IMR-90 (cell line): ENCODE measurements at regions not wholly inside any gene's neighbourhood (a gene's known extent, or its start where the extent isn't known, plus 50 kb on each side); places are given as distances from the start of the nearest gene placed in this dataset.

Experiments used
- ATAC-seq: fragments of 200-7000 bp; cut with Tn5 transposase; 2 replicates; pipeline ENCODE4 v1.9.1; 2020; ENCODE audit warnings: low read depth, mild to moderate bottlenecking, moderate library complexity
- BruUV-seq: library from RNA; stranded (reverse); fragments of 400-500 nt; replicated peaks from 2 replicates; lab custom pipeline; 2021; lab: Mats Ljungman, UMichigan
- CTCF ChIA-PET: fragments of 300-600 bp; formaldehyde crosslinking; extraction: SDS; loops from one replicate; lab custom pipeline; 2021; ENCODE audit warnings: antibody characterized with exemption; lab: Yijun Ruan, JAX
- POLR2A ChIA-PET: fragments of 300-600 bp; sonication (Branson Sonifier 250); formaldehyde crosslinking; loops from one replicate; lab custom pipeline; 2022; ENCODE audit warnings: antibody characterized with exemption; ENCODE audit not compliant: unreplicated experiment; lab: Charles Lee
- DNase-seq: peaks from one replicate; pipeline ENCODE4 v3.0.0; 2013
- H2AFZ ChIP-seq: replicated peaks from 2 replicates; pipeline ENCODE3; 2013; ENCODE audit warnings: low read length, mild to moderate bottlenecking; ENCODE audit not compliant: poor library complexity
- H2AK5ac ChIP-seq: 2 replicates; pipeline ENCODE4 v1.6.1; 2013; ENCODE audit warnings: low read depth, low read length, inconsistent platforms
- H2AK9ac ChIP-seq: replicated peaks from 2 replicates; pipeline ENCODE3; 2013; ENCODE audit warnings: mild to moderate bottlenecking, low read depth, low read length, moderate library complexity; ENCODE audit not compliant: poor library complexity
- H2BK120ac ChIP-seq: 2 replicates; pipeline ENCODE4 v1.6.1; 2013; ENCODE audit warnings: low read depth, low read length, inconsistent platforms
- H2BK15ac ChIP-seq: 3 replicates; pipeline ENCODE4 v1.6.1; 2013; ENCODE audit warnings: low read depth, low read length, inconsistent platforms
- H2BK20ac ChIP-seq: 2 replicates; pipeline ENCODE4 v1.6.1; 2013; ENCODE audit warnings: low read depth, mild to moderate bottlenecking, inconsistent platforms, low read length, moderate library complexity
- H2BK5ac ChIP-seq: 2 replicates; pipeline ENCODE4 v1.6.1; 2013; ENCODE audit warnings: mild to moderate bottlenecking, low read depth, low read length, inconsistent platforms; ENCODE audit not compliant: poor library complexity, severe bottlenecking
- H3K14ac ChIP-seq: replicated peaks from 2 replicates; pipeline ENCODE4 v1.6.1; 2013; ENCODE audit warnings: low read depth, low read length, inconsistent platforms
- H3K18ac ChIP-seq: 2 replicates; pipeline ENCODE4 v1.6.1; 2013; ENCODE audit warnings: low read depth, low read length, control low read depth
- H3K23ac ChIP-seq: 2 replicates; pipeline ENCODE4 v1.6.1; 2013; ENCODE audit warnings: low read depth, low read length, inconsistent platforms
- H3K27ac ChIP-seq: 2 replicates; pipeline ENCODE4 v1.5.1; 2013; ENCODE audit warnings: mild to moderate bottlenecking, control low read depth, low read length; ENCODE audit not compliant: insufficient read depth
- H3K27me3 ChIP-seq: 2 replicates; pipeline ENCODE4 v1.6.1; 2013; ENCODE audit warnings: low read length; ENCODE audit not compliant: control insufficient read depth, insufficient read depth
- H3K36me3 ChIP-seq: 2 replicates; pipeline ENCODE4 v1.6.1; 2013; ENCODE audit warnings: low read length, mixed read lengths; ENCODE audit not compliant: control insufficient read depth, insufficient read depth
- H3K4ac ChIP-seq: 2 replicates; pipeline ENCODE4 v1.6.1; 2013; ENCODE audit warnings: low read depth, low read length, inconsistent platforms
- H3K4me1 ChIP-seq: 2 replicates; pipeline ENCODE4 v1.6.1; 2013; ENCODE audit warnings: low read length, mixed read lengths; ENCODE audit not compliant: control insufficient read depth, insufficient read depth
- H3K4me2 ChIP-seq: 2 replicates; pipeline ENCODE4 v1.6.1; 2013; ENCODE audit warnings: low read depth, mild to moderate bottlenecking, control low read depth, low read length, moderate library complexity
- H3K4me3 ChIP-seq: 2 replicates; pipeline ENCODE4 v1.5.1; 2013; ENCODE audit warnings: low read depth, mild to moderate bottlenecking, control low read depth, low read length, moderate library complexity; ENCODE audit not compliant: insufficient read depth
- H3K56ac ChIP-seq: 2 replicates; pipeline ENCODE4 v1.6.1; 2013; ENCODE audit warnings: low read length, inconsistent platforms; ENCODE audit not compliant: insufficient read depth; ENCODE audit errors: extremely low read depth
- H3K79me1 ChIP-seq, 2 experiments: 2 replicates each; pipeline ENCODE4 v1.6.1; 2013; ENCODE audit warnings: low read length in 2 of 2, inconsistent platforms in 1 of 2, low read depth in 1 of 2
- H3K9ac ChIP-seq: 2 replicates; pipeline ENCODE4 v1.6.1; 2013; ENCODE audit warnings: low read depth, low read length, control low read depth
- H3K9me1 ChIP-seq: 2 replicates; pipeline ENCODE4 v1.6.1; 2013; ENCODE audit warnings: low read length, inconsistent platforms; ENCODE audit not compliant: insufficient read depth
- H3K9me3 ChIP-seq: 2 replicates; pipeline ENCODE4 v1.6.1; 2013; ENCODE audit warnings: low read length; ENCODE audit not compliant: control insufficient read depth, insufficient read depth
- H4K20me1 ChIP-seq: 2 replicates; pipeline ENCODE4 v1.6.1; 2013; ENCODE audit warnings: low read length, inconsistent platforms; ENCODE audit not compliant: insufficient read depth
- H4K5ac ChIP-seq: 2 replicates; pipeline ENCODE4 v1.6.1; 2013; ENCODE audit warnings: mild to moderate bottlenecking, low read depth, low read length, control low read depth
- H4K8ac ChIP-seq, 2 experiments: 2 replicates each; pipeline ENCODE4 v1.6.1; 2013; ENCODE audit warnings: low read depth in 2 of 2, low read length in 2 of 2, control low read depth in 1 of 2, inconsistent platforms in 1 of 2
- H4K91ac ChIP-seq: 2 replicates; pipeline ENCODE4 v1.6.1; 2013; ENCODE audit warnings: low read depth, low read length, inconsistent platforms; ENCODE audit not compliant: insufficient read depth
- BHLHE40 ChIP-seq: fragments of 150-350 bp; IDR thresholded peaks from 2 replicates; pipeline ENCODE4 v1.6.1; 2016; ENCODE audit warnings: mild to moderate bottlenecking, low read depth, low read length
- CHD1 ChIP-seq: IDR thresholded peaks from 2 replicates; pipeline ENCODE4 v1.6.1; 2012; ENCODE audit warnings: low read depth, low read length, improper control_type of control experiment
- FOS ChIP-seq: fragments of 150-350 bp; IDR thresholded peaks from 2 replicates; pipeline ENCODE4 v1.6.1; 2016; ENCODE audit warnings: low read depth, low read length
- MAFK ChIP-seq: IDR thresholded peaks from 2 replicates; pipeline ENCODE4 v1.6.1; 2012; ENCODE audit warnings: low read depth, low read length, improper control_type of control experiment
- MXI1 ChIP-seq: IDR thresholded peaks from 2 replicates; pipeline ENCODE4 v1.6.1; 2012; ENCODE audit warnings: low read depth, mild to moderate bottlenecking, low read length, moderate library complexity, borderline replicate concordance
- POLR2A ChIP-seq: IDR thresholded peaks from 2 replicates; pipeline ENCODE4 v1.6.1; 2012; ENCODE audit warnings: mild to moderate bottlenecking, low read depth, low read length
- RAD21 ChIP-seq: IDR thresholded peaks from 2 replicates; pipeline ENCODE4 v1.6.1; 2012; ENCODE audit warnings: low read length, improper control_type of control experiment
- RCOR1 ChIP-seq: IDR thresholded peaks from 2 replicates; pipeline ENCODE4 v1.6.1; 2012; ENCODE audit warnings: mild to moderate bottlenecking, low read length, improper control_type of control experiment; ENCODE audit not compliant: insufficient replicate concordance
- RFX5 ChIP-seq: IDR thresholded peaks from 2 replicates; pipeline ENCODE4 v1.8.0; 2012; ENCODE audit warnings: low read depth, mild to moderate bottlenecking, low read length, moderate library complexity
- SMC3 ChIP-seq: fragments of 150-350 bp; IDR thresholded peaks from 2 replicates; pipeline ENCODE4 v1.6.1; 2016; ENCODE audit warnings: low read depth, mild to moderate bottlenecking, antibody characterized with exemption, low read length, moderate library complexity
- WGBS, 2 experiments: methylation state at CpG; one replicate each; pipeline versions ENCODE4 v1.1.5 to v1.1.7; 2013; ENCODE audit warnings: missing lambda C conversion rate in 2 of 2; ENCODE audit not compliant: insufficient read length in 1 of 2; ENCODE audit errors: extremely low coverage in 2 of 2; 5-methylcytosine and 5-hydroxymethylcytosine counted together
- dilution Hi-C: fragments of 300-500 bp; cut with HindIII; formaldehyde crosslinking; loops from one replicate; pipeline ENCODE4 v1.14.3; 2018; ENCODE audit warnings: low sequenced_read_pairs; ENCODE audit not compliant: unreplicated experiment
- in situ Hi-C: fragments of 300-500 bp; cut with MboI; formaldehyde crosslinking; loops from 3 replicates; pipeline ENCODE4 v1.14.3; 2019; ENCODE audit warnings: low sequenced_read_pairs, inconsistent platforms, mixed read lengths
- intact Hi-C: fragments of 100-400 bp; cut with micrococcal nuclease; formaldehyde crosslinking; loops from 2 replicates; pipeline ENCODE4 v1.10.0; 2022
- TF ChIP-seq, protein P1 (sequence below): fragments of 150-350 bp; IDR thresholded peaks from 2 replicates; pipeline ENCODE4 v1.6.1; 2017; ENCODE audit warnings: mild to moderate bottlenecking, antibody characterized with exemption, low read length, low read depth
- TF ChIP-seq, protein P2 (sequence below): fragments of 150-350 bp; IDR thresholded peaks from 2 replicates; pipeline ENCODE4 v1.6.1; 2016; ENCODE audit warnings: low read depth, mild to moderate bottlenecking, low read length, moderate library complexity, borderline replicate concordance

DNA sequence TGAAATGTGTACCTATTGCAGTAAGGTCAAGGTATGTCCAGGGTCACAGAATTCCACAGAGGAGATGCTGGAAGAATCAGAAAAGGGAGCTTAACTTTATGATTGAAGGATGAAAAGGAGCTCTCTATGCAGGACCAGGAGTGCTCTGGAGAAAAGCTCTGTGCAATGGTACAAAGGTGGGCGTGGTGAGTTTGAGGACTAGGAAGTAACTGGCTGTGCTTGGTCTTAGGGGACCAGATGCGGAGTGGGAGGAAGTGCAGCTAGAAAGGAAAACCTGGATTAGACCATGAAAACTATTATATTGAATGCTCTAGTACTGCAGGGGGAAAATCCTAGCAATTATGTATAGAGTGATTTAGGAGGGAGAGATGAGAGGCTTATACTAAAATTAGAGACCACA is 56.8 kb downstream of the BTG1 start:
- Histone ChIP-seq H3K4me3 (no peak overlapping the region), H3K79me1 (peaks cover under 1 to 7% of the 10 kb centered on the region in 2 experiments; a peak in 1 of 4 replicates), H2AK5ac (peak overlapping the region; percentile 37; the same call in 1 of the 2 replicates), H3K4me1 (peaks cover under 1% of the 10 kb centered on the region), H4K8ac (peak overlapping the region in 1 of 2 experiments; percentile 46; a peak in 1 of 4 replicates), H4K5ac (peak overlapping the region; percentile 46), H4K20me1 (no peaks in the 10 kb centered on the region), H3K27me3 (no peaks in the 10 kb centered on the region), H2BK120ac (peak overlapping the region; percentile 41; the same call in 1 of the 2 replicates), H3K56ac (no peak overlapping the region), H3K18ac (peak overlapping the region; percentile 46; the same call in 1 of the 2 replicates), H4K91ac (no peak overlapping the region), H2BK20ac (peak overlapping the region; percentile 72), H2AK9ac (no peak overlapping the region), H3K36me3 (no peaks in the 10 kb centered on the region), H3K23ac (no peak overlapping the region), H3K14ac (peak overlapping the region; percentile 54), H2AFZ (peak overlapping the region; percentile 62), H3K27ac (no peak overlapping the region), H2BK15ac (0 out of 3 replicates have a peak overlapping the region, but pooled peaks have one; percentile 56), H3K9ac (no peak overlapping the region), H3K9me1 (0 out of 2 replicates have a peak, but pooled peaks cover under 1% of the 10 kb centered on the region), H3K9me3 (no peaks in the 10 kb centered on the region), H3K4ac (peak overlapping the region; percentile 58; the same call in 1 of the 2 replicates), H2BK5ac (no peak overlapping the region), H3K4me2 (no peak overlapping the region)
- intact Hi-C loops = no loop called here
- TF ChIP-seq FOS (no peak), SMC3 (no peak), RAD21 (no peak), BHLHE40 (no peak), MXI1 (no peak), RCOR1 (no peak), RFX5 (no peak), POLR2A (no peak), CHD1 (no peak), MAFK (no peak)
- TF ChIP-seq, protein P1, sequence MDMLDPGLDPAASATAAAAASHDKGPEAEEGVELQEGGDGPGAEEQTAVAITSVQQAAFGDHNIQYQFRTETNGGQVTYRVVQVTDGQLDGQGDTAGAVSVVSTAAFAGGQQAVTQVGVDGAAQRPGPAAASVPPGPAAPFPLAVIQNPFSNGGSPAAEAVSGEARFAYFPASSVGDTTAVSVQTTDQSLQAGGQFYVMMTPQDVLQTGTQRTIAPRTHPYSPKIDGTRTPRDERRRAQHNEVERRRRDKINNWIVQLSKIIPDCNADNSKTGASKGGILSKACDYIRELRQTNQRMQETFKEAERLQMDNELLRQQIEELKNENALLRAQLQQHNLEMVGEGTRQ = no peak
- TF ChIP-seq, protein P2, sequence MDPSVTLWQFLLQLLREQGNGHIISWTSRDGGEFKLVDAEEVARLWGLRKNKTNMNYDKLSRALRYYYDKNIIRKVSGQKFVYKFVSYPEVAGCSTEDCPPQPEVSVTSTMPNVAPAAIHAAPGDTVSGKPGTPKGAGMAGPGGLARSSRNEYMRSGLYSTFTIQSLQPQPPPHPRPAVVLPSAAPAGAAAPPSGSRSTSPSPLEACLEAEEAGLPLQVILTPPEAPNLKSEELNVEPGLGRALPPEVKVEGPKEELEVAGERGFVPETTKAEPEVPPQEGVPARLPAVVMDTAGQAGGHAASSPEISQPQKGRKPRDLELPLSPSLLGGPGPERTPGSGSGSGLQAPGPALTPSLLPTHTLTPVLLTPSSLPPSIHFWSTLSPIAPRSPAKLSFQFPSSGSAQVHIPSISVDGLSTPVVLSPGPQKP = no peak
- dilution Hi-C loops = no loop called here
- DNase-seq = no peak
- ATAC-seq = no peak
- ChIA-PET POLR2A (no interaction called here), CTCF (interaction anchor here (0.6 kb wide), 1 partner anchor 185 kb away, joined by 6 read pairs; no protein-coding TSS in a partner anchor)
- no TSS peak for BruUV-seq
- in situ Hi-C loops = no loop called here
- WGBS, 2 experiments = no CpG with 5 or more reads among the region's 2 CpGs
